ENCODE measurements at regions not wholly inside any gene's neighbourhood (a gene's known extent, or its start where the extent isn't known, plus 50 kb on each side); places are given as distances from the start of the nearest gene placed in this dataset.

DNA sequence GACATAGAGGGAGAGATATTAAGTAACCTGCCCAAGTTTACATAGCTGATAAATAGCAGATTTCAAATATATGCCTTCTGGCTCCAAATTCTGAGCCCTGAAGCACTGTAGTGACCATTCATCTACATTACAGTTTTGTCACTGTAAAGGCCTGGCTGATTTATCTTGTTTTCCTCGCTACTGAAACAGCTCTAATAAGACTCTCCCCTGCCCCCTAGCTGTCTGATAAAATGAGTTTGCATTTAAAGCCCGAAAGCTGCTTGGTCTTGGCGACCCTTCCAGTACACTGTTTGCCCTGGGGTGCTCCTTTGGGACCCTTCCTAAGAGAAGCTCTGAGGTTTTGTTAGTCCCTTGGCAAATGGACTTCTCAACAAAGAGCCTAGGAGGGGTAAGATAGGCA is 59.7 kb upstream of the RAB11FIP2 start:
- DNase-seq: no peak

DNA sequence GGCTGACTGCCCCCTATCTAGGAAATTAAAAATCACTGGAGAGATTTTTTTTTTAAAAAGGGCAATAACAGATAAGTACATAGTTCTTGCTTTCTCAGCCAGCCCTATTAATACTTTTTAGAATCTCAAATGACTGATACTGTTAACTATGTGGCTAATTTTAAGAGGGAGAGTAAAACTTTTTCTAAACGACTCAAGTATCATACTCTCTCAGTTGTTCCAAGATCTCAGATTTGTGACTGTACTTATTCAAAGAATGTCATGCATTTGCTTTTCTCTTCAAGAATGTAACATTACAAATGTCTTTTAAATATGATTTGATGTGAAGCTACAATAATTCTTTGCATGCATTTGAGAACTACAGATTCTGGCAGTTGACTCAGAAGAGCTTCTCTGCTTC is 55.4 kb upstream of the RAB11FIP2 start:
- DNase-seq: no peak

DNA sequence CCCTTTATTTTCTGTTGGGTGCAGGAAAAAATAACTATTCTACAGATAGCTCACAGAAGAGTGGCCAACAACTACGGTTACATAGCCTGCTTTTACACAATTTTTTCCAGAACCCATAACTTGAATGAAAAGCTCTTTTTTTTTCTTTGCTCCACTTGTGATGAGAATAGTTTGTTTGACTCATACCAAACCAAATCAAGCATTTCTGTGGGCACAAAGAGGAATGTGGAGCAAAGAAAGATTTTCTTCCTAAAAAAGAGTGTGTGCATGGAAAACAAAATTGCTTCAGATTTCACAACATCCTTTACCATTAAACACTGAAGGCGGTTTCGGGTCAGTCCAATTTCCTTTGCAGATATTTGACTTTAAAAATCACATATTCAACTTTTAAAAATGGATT is 54.8 kb upstream of the RAB11FIP2 start:
- no peak for DNase-seq

Data from activated CD8-positive, alpha-beta memory T cell treated with anti-CD3 and anti-CD28 coated beads, Interleukin-2, amount 50 U/mL, for 4 hours (primary cell).